ENCODE measurements at regions not wholly inside any gene's neighbourhood (a gene's known extent, or its start where the extent isn't known, plus 50 kb on each side); places are given as distances from the start of the nearest gene placed in this dataset.
A peak's percentile ranks its signal among the peaks of the same experiment; 100 is the strongest.

- no peak for TF ChIP-seq CTCF (conservative IDR thresholded peaks at IDR 0.05; ENCODE audit: low read length)
- no peak for DNase-seq (ENCODE audit: low read depth)
- H3K4me3 ChIP-seq (ENCODE audit: low read length): no peak overlapping the region
Observed at GRCh38 chrX:68985135-68985755, 156.4 kb downstream of the EFNB1 start.

- TF ChIP-seq CTCF (conservative IDR thresholded peaks at IDR 0.05; ENCODE audit: low read length): no peak
- no peak overlapping the region for H3K4me3 ChIP-seq (ENCODE audit: low read length)
- DNase-seq (ENCODE audit: low read depth): no peak
Observed at GRCh38 chrX:68983004-68983857, 154.4 kb downstream of the EFNB1 start.

GRCh38 chrX:68982476-68982875 is 153.7 kb downstream of the EFNB1 start:
- H3K4me3 ChIP-seq (ENCODE audit: low read length): no peak overlapping the region
- TF ChIP-seq CTCF (conservative IDR thresholded peaks at IDR 0.05; ENCODE audit: low read length): no peak
- DNase-seq (ENCODE audit: low read depth): no peak

GRCh38 chrX:68980906-68981616 is 152.2 kb downstream of the EFNB1 start:
- DNase-seq (ENCODE audit: low read depth): no peak
- no peak for TF ChIP-seq CTCF (conservative IDR thresholded peaks at IDR 0.05; ENCODE audit: low read length)
- H3K4me3 ChIP-seq (ENCODE audit: low read length): no peak overlapping the region

GRCh38 chrX:68978655-68979054 is 149.8 kb downstream of the EFNB1 start:
- TF ChIP-seq CTCF (conservative IDR thresholded peaks at IDR 0.05; ENCODE audit: low read length): no peak
- H3K4me3 ChIP-seq (ENCODE audit: low read length): no peak overlapping the region
- no peak for DNase-seq (ENCODE audit: low read depth)

GRCh38 chrX:68978255-68978654 is 149.4 kb downstream of the EFNB1 start:
- peak; percentile 49 for DNase-seq (ENCODE audit: low read depth)
- no peak overlapping the region for H3K4me3 ChIP-seq (ENCODE audit: low read length)
- TF ChIP-seq CTCF (conservative IDR thresholded peaks at IDR 0.05; ENCODE audit: low read length): no peak
